Stromal cell of bone marrow (primary cell): ENCODE measurements at regions not wholly inside any gene's neighbourhood (a gene's known extent, or its start where the extent isn't known, plus 50 kb on each side); places are given as distances from the start of the nearest gene placed in this dataset.
"Not testable (repeated sequence)": the region's sequence is repeated elsewhere in the genome, so short reads cannot be mapped to it uniquely, and the experiment has no call there.

ENCODE experiments used
- DNase-seq: peaks from one replicate; pipeline ENCODE4 v3.0.0-alpha.2; 2012; ENCODE audit warnings: low read depth

DNA sequence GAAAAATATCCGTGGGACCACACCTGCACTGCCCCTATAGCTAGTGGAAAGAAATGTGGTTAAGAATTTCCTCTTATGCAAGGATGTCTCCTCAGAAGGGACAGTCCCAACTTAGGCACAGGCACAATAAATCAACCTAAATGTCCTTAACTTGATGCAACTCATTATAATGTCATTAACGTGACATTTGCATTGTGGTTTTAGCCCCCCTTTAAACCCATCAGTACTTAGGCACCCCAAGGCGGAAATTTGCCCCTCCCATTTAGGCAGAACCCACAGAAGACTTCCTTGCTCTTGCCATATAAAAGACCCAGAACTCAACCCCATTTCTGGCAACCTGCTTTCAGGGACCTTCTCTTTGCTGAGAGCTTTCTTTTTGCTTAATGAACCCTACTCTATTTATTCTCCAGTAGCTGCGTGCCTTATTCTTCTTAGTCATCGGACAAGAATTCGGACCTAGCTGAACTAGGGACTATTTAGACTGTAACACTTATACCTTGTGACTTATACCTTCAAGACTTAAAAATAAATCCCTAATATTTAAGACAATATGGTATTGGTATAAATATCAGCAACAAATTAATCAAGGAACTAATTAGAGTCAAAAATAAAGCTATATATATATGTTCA, 1281.6 kb upstream of the TMEFF2 start:
- DNase-seq: no peak

DNA sequence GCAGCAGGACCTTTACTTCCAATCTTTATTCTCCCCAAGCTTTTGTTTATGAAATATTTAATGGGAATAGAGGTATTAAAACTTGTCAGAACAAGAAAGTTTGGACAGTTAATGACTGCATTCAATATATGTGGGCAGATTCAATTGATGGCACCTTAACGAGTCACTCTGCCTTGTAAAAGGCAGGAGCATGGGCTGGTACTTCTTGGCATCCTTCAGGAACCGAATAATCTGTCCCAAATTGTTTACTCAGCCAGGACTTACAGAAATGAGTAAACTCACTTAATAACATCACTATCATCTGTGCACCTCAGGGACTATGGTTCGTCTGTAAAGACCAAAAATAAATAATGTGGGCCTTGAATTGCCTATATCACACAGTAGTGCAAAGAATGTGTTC, 1280.3 kb upstream of the TMEFF2 start:
- DNase-seq: no peak

- DNase-seq: no peak
Measured at GRCh38 chr2:193469251-193469650, 1274.5 kb upstream of the TMEFF2 start.

GRCh38 chr2:193467276-193467987, 1272.7 kb upstream of the TMEFF2 start:
- no peak for DNase-seq

DNA sequence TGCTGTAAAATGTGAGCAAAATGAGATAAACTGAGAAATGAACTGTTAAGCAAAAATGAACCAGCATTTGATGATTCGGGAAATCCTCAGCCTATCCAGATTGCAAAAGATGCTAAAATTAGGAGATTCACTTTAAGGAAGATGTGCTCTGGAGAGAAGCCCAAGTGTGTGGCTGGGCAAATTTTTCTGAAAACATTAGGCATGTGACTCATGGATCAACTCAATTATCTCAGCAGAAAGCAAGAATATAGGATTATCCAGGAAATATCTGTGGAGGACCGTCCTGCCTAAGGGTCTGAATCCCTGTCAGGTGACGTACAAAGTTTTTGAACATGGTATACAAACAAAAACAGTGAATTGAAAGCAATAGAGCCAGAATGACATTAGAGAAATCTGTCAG, 1268.3 kb upstream of the TMEFF2 start:
- DNase-seq: peak; percentile 26

DNA sequence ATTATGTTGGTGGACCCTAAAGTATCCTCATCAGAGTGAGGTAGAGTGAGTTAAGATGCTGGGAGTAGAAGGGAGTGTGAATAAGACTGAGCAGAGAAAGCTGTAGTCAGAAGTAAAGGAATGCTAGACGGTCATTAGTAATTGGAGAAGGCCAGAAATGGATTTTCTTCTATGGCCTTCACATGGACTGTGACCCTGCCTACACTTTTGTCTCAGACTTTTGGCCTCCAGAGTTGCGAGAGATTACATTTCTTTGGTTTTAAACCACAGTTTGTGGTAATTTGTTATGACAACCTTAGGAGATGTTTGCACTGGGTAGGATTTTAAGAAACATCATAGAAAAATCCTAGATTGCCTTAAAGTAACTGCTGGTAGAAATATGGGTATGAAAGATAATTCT, 1267.7 kb upstream of the TMEFF2 start:
- DNase-seq: peak; percentile 44

GRCh38 chr2:193461431-193461934, 1266.8 kb upstream of the TMEFF2 start:
- DNase-seq: no peak

DNA sequence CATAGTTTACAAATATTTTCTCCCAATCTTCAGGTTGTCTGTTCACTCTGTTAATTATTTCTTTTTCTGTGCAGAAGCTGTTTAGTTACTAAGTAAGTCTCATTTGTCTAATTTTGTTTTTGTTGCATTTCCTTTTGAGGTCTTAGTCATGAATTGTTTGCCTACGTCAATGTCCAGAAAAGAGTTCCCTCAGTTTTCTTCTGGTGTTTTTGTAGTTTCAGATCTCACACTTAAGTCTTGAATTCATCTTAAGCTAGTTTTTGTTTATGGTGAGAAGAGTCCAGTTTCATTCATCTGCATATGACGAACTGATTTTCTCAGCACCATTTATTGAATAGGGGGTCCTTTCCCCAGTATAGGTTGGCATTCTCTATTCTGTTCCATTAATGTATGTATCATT, 1252.2 kb upstream of the TMEFF2 start:
- no peak for DNase-seq

- no peak for DNase-seq
Measured at GRCh38 chr2:193442293-193442692, 1247.6 kb upstream of the TMEFF2 start.

GRCh38 chr2:193428336-193428818, 1233.6 kb upstream of the TMEFF2 start:
- no peak for DNase-seq

GRCh38 chr2:193412368-193412767, 1217.6 kb upstream of the TMEFF2 start:
- not testable (repeated sequence) for DNase-seq

GRCh38 chr2:193409951-193410350, 1215.2 kb upstream of the TMEFF2 start:
- no peak for DNase-seq

DNA sequence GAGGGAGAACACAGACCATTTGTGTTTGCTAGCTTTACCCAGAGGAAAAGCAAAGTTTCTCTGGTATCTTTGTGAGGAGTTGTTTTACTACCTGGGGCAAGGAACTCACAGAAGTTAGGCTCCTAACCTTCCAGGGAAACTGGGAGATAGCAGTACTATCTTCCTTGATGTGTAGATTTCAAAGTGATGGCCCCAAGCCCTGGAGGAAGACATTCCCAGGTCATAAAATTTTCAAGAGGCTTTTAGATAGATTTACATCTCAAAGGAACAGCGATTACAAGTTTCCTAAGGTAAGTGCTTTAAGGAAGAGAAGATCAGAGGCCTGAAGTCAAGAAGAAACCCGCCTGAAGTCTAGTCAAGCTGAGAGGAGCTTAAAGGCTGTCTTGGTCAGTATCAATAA, 1187.8 kb upstream of the TMEFF2 start:
- no peak for DNase-seq

GRCh38 chr2:193377789-193378188, 1183.1 kb upstream of the TMEFF2 start:
- no peak for DNase-seq

DNA sequence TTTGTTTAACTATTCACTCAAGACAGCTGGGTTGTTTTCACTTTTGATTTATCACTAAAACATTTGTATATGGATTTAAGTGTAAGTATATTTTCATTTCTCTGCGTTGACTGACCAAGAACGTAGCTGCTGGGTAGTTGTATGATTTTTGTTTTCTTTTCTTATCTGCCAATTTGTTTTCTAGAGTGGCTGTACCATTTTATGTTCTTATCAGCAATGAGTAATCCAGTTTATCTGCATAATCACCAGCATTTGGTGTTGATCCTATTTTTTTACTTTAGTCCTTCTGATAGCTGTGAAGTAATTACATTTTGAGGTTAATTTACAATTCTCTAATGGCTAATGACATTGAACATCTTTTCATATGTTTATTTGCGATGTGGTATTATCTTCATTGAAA, 1178.4 kb upstream of the TMEFF2 start:
- no peak for DNase-seq

GRCh38 chr2:193371200-193371599, 1176.5 kb upstream of the TMEFF2 start:
- DNase-seq: no peak

- DNase-seq: no peak
Measured at GRCh38 chr2:193368615-193369014, 1173.9 kb upstream of the TMEFF2 start.

DNA sequence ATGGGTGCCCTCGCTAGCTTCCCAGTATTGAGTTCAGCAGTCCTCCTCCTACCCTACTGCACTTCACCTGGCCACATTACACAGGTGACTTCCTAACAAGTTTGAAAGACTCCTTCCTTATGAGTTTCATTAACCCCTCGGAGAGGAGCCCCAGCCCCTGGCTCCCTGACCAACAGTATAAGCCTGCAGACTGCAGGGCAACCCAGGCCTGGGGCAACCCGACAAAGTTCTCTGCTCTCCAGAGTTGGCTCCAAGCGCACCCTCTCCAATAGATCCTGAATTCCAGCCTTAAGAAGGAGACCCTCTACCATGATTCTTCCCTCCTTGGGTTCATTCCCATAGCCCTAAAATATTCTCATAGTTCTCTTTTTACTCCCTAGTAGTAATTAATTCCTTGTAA, 1162.8 kb upstream of the TMEFF2 start:
- no peak for DNase-seq

DNA sequence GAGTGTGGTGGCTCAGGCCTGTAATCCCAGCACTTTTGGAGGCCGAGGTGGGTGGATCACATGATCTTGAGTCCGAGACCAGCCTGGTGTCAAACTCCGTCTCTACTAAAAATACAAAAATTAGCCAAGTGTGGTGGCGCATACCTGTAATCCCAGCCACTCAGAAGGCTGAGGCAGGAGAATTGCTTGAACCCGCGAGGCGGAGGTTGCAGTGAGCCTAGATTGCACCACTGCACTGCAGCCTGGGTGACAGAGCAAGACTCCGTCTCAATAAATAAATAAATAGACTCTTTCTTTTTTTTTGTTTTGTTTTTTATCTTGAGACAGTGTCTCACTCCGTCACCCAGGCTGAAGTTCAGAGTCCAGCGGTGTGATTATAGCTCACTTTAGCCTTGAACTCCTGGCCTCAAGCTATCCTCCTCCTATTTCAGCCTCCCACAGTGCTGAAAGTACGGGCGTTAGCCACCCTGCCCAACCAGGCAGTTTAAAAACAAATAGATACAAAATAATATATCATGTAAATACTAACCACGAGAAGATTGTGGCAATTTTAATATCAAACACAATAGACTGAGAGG, 1158.0 kb upstream of the TMEFF2 start:
- DNase-seq: not testable (repeated sequence)

DNA sequence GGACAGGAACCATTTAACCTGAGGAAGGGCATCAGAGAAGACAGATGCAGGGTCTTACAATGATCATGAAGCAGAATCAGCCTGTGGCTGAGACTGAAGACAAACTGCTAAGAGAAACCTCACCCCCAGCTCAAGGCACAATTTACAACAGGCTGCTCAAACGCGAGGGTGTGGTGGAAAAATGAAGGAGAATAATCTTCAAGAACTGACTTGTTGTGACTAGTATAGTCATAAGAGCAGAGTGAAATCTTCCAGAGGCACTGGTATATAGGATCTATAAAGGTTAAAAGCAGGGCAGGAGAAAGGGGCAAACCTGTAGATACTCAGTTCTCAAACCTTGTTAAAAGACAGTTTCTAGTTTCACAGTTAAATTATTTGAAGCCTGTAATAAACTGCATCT, 1155.8 kb upstream of the TMEFF2 start:
- DNase-seq: no peak

DNA sequence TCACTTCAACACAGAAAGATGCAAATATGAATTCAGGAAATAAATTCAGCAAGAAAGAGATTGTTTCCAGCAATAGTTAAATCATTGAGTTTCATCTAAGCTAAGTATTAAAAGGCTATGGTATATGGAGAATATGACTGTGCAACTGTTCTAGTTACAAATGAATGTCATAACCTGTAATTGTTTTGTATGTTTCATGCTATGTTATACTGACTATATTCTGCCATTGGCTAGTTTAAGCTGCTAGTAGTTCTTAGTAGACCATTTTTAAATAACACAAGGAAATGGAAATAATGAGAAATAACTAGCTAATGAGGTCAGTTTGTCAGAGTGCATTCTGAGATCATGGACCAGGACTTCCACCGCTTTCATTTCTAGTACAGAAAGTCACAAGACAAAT, 1154.9 kb upstream of the TMEFF2 start:
- no peak for DNase-seq

DNA sequence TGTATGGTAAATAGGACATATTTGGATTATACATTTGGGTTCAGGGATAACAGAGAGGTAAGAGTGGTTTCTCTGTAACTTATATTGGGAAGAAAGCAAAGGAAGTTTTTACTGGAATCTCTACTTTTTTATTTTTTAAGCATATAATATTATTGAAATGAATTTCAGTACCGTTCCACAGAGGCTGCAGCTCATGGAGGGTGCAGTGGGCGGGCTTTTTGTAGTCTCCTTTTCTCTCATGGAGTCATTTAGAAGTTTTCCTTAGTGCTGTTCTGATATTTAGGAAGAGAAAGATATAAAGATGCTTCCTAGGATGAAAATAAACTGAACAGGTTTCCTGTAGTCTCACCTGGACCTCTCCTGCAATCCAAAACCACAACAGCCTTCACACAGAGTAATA, 1153.3 kb upstream of the TMEFF2 start:
- DNase-seq: no peak

DNA sequence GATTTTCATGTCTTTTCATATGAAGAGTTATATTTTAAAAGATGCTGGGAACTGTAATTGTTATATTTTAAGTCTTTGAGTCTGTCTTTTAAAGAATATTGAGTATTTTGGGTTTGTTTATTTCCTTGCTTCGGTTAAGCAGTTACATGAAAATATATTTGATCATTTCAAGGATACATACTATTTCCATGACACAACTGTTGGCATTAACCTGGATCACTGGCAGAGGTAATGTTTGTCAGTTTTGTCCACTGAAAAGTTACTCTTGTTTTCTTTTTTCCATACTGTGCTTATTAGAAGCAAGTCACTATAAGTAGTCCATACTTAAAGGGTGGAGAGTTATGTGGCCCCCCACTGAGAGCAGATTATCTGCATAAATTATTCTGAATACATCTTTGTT, 1142.0 kb upstream of the TMEFF2 start:
- no peak for DNase-seq
